ENCODE measurements at regions not wholly inside any gene's neighbourhood (a gene's known extent, or its start where the extent isn't known, plus 50 kb on each side); places are given as distances from the start of the nearest gene placed in this dataset.
"Not testable (repeated sequence)": the region's sequence is repeated elsewhere in the genome, so short reads cannot be mapped to it uniquely, and the experiment has no call there.

DNA sequence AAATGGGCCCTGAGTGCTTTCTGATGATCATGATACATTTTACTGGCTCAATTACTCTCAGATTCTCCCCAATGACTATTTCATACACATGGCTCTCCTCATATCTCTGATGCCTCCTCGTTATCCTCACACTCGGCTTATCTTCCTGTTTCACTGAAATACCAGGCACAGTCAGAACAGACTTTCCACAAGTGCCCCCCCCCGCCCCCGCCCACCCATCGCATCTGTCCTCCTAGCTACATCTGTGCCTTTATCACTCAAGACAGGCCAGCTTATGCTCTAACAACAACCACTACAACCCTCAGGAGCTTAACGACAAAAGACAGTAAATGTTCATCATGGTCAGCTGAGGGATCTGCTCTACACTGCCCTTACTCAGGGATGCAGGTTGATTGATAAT, 610.6 kb upstream of the DIPK2B start:
- no peak for DNase-seq

DNA sequence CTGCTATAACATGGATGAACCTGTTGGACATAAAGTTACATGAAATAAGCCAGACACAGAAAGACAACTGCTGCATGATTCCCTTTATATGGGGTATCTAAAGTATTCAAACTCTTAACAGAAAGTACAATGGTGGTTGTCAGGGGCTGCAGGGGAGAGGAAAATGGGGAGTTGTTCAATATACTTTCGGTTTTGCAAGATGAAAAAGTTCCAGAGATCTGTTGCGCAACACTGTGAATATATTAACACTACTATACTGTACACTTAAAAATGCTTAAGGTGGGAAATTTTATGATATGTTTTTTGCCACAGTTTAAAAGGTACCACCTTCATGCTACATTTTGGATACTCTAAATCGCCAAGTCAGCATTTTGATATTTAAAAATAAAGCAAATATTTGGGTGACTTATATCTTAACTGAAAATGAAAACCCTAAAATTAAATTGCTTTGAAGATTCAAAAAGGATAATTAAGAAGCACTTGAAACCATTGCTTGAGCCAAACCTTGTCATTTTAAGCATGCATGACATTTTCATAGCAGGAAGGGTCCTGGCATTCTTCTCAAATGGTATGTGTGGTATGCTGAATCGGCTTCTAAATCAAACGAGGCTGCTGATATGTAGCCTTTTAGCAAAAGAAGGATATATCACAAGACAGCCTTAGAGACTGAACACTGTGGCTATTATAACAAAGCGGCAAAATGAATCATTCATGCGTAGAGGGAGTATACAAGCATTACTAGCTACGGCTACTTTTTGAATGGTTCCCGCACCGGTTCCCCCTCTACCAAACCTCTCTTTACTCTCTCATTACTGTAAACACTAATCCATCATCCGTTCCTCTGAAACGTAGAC, 607.1 kb upstream of the DIPK2B start:
- no peak for DNase-seq

DNA sequence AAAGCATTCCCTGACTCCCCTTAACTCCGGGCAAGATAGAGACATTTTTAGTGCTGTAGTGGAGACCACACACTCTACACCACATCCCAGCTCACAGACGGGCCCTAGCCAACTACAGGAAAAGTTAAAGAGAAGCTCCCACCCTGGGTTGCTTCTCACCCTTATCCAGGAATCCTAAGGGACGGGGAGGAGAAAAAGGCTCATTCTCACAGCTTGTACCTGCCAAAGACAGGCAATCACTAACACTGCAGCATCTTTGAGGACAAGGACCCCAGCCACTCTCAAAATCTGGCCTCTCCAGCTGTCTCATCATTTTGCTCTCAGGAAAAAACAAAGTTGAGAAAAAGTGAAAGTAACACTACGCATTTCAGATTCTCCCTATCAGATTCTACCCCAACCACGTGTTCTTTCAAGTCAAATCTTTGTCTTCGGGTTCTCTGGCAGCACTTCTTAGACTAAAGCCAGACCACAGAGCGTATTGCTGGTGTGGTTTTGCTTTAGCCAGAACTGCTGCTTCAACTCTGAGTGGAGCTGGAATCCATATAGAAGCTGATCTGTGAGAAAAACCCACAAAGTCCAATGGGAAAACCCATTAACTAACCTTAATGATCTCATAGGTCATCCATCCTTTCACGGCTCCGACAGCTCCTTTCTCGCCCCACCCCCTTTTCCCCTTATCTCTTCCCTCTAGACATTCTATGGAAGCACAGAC, 605.9 kb upstream of the DIPK2B start:
- no peak for DNase-seq

DNA sequence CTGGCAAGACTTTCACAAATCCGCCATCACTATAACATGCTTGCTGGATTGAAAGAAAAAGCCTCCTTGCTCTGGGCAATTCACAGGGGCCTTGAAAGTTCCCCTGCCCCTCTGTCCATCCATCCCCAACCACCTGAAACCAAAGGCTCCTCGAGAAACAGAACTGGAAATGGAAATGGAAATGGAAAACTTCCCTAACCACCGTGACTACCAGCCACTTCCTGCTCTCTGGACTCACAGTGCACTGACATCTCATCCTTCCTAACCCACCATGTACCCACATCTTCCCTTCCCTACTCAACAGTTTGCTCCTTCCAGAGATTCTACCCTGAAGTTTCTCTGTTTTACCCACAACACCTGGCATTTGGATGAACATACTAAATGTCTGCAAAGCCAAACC, 603.6 kb upstream of the DIPK2B start:
- no peak for DNase-seq

DNA sequence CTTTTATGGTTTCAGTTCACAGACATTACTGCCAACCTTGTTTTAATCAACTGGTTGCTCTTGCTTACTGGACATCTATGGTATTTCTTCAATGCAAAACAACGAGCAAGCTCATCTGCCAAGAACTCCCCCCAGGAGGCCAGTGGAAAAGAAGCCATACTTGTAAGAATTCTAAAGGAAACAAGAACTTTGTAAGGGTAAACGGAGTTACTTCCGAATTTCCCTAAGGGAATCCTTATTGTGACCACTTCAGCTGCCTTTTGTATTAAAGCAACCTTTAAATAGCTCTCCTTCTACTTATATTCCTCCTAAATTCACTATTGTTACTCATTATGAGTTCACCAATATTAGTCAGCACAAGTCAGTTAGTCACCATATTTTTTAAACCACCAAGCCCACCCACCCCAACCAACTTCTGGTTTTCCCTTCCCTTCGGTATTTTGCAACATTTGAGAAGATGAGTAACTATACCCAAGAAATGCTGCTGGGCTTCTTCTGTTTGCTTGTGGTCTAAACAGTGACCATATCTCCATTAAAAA, 602.8 kb upstream of the DIPK2B start:
- DNase-seq: no peak

DNA sequence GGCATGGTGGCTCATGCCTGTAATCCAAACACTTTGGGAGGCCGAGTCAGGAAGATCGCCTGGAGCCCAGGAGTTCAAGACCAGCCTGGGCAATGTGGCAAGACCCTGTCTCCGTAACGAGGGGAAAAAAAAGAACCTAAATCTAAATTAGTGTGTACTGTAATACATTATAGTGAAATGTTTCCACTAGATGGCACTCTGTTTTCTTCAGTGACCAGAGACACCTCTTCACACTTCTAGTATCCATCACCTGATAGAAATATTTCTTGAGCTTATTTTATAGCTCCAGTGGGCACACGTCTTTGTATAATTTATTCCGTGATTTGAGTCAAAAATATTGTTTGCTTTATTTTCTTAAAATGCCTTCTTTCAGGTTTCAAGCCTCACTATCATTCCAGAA, 600.9 kb upstream of the DIPK2B start:
- DNase-seq: no peak

DNA sequence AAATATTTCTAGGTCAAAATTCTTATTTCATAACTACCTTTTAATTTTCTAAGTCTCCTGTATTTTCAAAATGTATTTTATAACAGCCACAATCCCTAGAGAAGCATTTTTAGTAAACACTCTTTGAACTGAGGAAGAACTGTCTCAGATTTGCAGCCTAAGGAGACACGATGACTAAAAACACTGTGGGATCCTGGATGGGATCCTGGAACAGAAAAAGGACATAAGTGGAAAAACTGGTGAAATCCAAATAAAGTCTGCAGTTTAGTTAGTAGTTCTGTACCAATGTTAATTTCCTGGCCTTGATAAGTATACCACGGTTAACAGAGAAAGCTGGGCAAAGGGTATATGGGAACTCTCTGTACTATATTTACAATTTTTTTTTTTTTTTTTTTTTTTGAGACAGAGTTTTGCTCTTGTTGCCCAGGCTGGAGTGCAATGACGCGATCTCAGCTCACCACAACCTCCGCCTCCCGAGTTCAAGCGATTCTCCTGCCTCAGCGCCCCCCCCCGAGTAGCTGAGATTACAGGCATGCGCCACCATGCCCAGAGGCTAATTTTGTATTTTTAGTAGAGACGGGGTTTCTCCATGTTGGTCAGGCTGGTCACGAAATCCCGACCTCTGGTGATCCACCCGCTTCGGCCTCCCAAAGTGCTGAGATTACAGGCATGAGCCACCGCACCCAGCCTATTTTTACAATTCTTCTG, 600.2 kb upstream of the DIPK2B start:
- not testable (repeated sequence) for DNase-seq

DNA sequence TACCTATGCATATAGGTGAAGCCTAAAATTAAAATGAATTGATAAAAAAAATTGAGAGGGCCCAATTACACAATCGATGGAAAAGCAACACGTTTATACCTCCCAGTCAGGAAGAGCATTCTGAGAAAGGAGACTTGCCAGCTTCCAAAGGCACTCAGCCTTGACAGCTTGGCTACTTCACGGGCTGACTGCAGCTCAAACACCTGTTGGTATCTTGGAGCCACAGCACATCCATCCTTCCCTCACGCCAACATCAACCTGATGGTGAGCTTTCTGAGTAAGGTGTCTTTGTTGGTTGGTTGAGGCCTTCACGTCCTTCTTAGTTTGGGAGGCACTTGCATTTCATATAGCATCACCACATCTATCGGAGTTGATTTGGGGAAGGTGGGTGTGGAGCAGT, 598.9 kb upstream of the DIPK2B start:
- no peak for DNase-seq

DNA sequence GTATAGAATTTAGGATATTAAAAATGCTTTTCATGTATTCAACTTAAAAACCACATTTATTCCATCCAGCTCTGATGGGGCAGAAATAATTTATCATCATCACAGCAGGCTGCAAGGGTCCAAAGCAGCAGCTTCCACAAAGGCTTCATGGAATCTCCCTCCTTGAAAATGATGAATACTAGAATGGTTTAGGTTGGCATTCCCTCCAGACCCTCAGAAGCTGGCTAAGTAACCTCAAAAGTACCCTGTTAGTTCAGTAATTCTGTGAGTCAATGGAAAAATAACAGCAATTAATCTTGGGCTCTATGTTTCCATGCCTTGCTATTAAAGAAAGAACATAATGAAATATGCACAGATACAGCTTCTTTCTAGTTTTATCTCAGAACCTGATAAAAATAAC, 594.9 kb upstream of the DIPK2B start:
- no peak for DNase-seq

DNA sequence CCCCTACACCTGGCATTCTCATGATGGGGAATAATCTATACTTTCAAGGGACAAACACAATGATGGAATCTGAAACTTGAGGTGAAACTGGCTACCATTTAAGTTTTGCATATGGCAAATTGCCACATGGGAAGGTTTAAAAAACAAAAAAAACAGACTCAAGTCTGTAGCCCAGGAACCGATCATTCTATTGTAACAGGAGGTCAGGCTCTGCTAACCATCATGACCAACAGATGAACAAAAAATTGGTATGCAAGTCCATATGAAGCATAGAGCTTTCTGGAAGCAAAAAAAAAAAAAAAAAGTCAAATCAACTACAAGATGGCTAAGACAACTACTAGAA, 594.3 kb upstream of the DIPK2B start:
- no peak for DNase-seq

DNA sequence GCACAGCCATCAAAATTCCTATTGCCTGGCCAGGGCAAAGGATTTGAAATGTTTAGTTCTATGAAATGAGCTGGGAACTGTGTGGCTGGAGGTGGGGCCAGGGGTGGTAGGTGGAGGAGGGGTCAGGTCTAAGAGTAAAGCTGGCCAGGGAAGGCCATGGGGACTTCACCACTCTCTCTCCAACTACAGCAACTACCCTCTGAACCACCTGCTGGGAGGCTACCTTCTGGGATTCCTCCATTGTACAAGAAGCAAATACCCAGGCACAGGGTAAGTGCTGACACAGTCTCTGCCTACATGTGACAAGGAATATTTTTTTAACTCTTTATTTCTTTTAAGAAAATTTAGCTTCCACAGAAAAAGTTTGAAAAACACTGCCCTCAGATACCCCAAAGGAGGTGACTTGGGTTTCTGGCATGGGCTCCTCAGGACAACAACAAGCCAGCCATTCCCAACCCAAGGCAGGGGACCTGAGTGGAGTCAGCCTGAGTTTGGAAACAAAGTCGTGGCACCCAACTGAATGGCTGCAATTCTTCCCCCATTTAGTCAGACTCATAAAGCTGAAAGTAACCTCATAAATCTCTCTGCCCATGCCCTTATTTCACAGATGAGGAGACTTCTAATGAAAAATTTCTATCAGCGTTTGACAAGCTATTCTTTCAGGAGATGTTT, 593.8 kb upstream of the DIPK2B start:
- DNase-seq: no peak

DNA sequence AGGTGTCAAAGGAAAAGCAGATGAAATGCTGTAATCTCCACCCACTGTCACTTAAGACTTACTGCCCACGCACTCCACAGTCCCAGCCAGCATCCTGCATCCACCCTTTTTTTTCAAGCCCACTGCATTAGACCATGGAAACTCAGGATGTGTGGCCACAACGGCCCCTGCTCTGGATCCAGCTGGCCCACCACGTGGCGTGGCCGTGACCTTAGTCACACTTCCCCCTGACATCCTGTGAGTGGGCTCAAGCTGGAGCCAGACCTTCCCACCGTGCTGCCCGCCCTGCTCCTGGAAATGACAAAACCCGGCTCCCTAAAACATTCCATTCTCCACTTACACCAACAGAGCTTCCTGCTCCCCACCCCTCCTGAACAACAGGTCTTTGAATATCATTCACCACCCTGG, 588.3 kb upstream of the DIPK2B start:
- no peak for DNase-seq

DNA sequence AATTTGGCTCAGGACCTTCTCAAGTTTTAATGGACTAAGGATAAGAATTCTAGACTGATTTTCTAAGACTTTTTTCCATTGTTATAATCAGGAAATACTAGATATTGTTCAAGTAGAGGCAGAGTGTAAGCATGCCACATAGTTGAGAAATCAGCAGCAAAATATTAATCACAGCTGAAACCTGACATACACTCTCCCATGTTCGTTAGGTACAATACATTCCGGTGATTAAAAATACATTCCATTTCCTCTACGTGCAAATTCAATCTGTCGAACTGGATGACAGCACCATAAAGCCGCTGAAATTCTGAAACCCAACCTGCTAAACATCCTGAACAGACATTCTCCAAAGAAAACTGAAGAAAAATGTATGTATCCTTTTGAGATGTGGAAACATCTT, 587.6 kb upstream of the DIPK2B start:
- DNase-seq: no peak

DNA sequence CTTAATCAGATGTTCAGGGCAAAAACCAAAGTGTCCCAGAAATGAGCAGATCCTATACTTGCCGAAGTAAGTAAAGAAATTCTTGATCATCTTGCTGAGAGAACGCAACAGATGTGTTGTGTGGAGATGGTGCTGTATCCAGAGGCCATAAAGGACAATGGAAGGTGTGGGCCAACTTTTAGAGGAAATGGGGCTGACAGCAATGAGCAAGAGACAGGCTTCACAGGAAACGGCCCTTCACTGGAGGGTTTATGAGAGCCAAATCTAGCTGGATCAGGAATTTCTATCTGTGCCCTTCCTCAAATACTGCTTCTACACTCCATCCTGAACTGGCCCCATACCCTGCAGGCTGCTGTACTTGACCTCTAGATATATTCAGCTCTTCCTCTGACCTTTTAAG, 583.9 kb upstream of the DIPK2B start:
- DNase-seq: no peak

DNA sequence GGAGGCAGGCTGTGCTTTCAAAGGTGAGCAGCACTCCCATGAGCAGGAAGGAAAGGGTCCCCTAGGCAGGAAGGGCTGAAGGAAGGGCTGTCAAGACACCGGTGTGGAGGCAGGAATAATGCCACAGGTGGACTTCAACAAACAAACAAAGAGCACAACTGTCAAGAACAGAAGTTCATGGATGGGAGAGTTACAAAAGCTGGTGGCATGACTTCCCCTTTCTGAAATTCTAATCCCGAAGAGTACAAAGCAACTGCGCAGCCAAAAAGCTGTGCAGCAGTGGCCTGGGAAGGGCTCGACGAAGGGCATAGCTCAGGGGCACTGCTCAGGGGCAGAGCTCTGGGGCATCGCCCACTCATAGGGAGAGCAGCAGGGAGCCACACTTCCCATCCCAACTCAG, 582.3 kb upstream of the DIPK2B start:
- DNase-seq: no peak

DNA sequence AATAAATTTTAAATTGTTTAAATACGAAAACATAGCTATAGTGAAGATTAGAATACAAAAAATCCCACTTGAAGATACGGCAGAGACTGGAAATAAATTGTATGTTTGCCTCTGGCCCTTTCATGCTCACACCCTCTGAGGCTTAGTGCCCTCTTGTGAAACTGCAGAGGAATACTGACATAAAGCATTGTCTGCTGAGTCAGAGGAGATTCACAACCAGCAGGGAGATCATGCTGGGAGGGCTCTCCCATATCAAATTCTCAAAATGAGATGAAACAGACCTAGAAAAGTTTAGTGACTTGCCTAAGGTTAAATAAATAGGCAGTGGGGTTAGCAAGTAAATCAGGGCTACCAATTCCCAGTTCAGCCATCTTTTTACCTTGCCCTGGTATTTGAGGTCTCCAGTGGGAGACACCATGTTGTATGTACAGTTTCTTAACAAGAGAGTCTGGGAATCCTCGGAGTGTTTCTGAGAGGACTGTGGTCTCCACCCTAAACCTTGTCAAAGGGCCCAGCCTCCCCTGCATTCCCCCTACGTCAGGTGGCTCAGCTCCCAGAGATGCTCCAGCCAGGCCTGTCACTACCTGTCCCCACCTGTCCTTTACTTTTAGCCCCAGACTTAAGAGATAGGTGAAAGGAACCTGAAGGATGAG, 581.4 kb upstream of the DIPK2B start:
- no peak for DNase-seq

DNA sequence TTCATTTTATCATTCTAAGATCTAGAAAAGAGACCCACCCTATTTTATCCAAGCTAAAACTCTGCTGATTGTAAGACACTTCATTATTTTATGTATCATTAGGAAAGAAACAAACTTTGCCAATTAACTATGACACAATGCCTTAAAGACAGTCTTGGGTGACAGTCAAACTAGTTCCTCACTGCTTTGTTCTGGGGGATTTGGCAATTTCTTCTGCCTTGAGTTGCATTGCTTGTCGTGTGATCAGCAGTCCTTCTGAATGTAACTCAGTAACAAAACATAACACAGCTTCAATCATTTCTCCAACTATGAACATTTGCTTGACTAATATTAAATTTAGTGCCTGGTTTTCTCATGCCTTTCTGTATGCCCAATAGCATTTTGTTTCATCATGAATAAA, 577.9 kb upstream of the DIPK2B start:
- DNase-seq: no peak

DNA sequence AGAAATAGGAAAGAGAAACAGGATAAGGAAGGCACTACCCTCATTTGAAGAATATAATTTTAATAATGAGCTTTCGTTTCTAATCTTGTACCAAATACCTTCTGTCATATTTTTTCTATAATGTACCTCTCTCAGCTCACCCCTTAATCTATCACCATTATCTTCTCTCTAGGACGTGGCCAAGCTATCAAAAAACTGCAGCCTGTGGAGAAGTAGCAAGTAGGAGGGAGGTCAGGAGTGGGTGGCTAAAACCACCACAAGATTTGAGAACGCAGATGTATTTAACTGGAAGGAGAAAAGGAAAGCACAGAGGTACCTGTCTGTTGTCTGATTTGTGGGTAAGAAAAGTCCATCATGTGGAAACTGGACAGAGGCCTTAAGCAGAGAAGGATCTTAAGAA, 576.7 kb upstream of the DIPK2B start:
- no peak for DNase-seq

DNA sequence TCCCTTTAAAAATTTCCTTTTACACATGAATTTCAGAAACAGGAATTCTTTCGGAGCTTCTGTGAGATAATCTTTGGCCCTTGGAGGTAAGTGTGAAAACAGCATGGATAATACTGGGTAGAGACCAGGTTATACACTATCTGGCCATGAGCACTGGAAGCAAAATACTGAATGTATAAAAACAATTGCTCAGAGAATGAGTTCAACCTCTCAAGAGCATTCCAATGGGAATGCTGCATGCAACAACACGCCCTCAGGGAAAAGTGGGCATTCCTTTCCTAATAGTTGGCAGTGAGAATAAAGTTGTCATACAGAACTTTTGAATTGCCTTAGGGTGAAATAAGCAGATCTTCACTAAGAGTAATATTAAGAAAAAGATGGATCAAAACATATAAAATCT, 574.8 kb upstream of the DIPK2B start:
- DNase-seq: no peak

DNA sequence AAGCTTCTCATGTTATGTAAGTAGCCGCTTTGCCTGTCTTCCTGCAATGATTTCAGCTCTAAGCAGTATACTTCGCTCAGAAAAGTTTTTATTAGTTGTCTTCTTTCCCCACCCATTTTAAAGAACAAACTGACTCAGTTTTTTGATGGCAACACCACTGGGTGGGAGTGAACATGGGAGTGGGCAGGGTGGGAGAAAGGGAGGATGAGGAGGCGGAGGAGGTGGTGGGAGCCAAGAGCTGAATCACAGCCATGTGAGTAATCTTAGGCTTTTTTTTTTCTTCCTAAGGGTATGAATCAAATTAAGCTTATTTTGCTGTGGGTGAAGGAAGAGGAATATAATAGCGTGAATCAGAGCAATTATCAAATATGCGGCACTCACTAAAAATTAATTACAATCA, 574.3 kb upstream of the DIPK2B start:
- no peak for DNase-seq

DNA sequence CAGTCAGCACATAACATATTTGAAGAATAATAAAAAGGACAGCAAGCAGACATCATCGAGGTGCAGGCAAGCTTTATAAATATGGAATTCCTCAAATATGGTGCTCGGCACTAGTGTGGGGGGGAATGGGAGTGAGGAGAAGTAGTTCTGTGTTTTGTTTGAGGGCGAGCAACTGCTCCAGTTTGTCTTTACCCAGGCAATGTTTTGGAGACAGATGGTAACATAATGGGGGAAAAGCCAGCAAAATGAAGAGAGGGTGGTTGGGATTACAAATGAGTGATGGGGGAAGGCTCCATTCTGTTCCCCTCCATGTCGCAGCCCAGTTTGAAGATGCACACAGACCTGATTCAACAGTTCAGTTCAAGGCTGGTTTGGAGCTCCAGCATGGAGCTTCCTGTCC, 572.9 kb upstream of the DIPK2B start:
- DNase-seq: no peak

Measured in left kidney (tissue), 1 donor.